ENCODE measurements at regions not wholly inside any gene's neighbourhood (a gene's known extent, or its start where the extent isn't known, plus 50 kb on each side); places are given as distances from the start of the nearest gene placed in this dataset.

DNA sequence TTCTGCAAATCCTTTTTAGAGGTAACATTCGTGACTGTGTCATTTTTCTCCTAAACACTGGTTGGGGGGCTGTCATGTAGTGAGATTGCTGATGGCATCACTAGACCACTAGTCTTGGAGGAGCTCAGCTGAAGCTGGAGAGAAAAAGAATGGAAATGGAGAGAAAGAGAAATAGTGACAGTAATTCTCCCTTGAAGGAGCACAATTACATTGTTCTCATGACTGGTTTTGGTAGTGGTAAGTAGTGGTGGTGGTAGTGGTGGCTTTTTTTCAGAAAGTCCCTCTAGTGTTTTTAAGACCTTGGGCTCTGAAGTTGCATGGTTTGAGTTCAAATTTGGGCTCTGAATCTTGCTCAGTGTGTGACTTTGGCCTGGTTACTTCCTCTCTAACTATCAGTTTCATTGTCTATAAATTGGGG lies 99.8 kb downstream of the LARP7 start:
- TF ChIP-seq CHD1 (IDR thresholded peaks at IDR 0.05; ENCODE audit: low read depth, low read length) (no peak), POLR2A (IDR thresholded peaks at IDR 0.05; ENCODE audit: low read depth, low read length) (no peak), MAZ (IDR thresholded peaks at IDR 0.05; ENCODE audit: borderline replicate concordance, low read depth, low read length) (no peak)

All from IMR-90 (cell line).